Head of caudate nucleus (tissue), 42 donors: ENCODE measurements at regions not wholly inside any gene's neighbourhood (a gene's known extent, or its start where the extent isn't known, plus 50 kb on each side); places are given as distances from the start of the nearest gene placed in this dataset.
A peak's percentile ranks its signal among the peaks of the same experiment; 100 is the strongest.

ENCODE experiments used
- DNase-seq, 42 donors: peaks; one replicate each; pipeline versions ENCODE4 v3.0.0 to v3.0.0-alpha.2; 2020 to 2021; ENCODE audit warnings: mixed read lengths in 7 of 42
- intact Hi-C: fragments of 100-400 bp; cut with DNase I; formaldehyde crosslinking; loops from one replicate; pipeline ENCODE4 v1.15.0; 2022

GRCh38 chr5:165673499-165673898, 2168.1 kb downstream of the MAT2B start:
- intact Hi-C loops: no loop called here
- DNase-seq: no peak

- intact Hi-C loops: no loop called here
- DNase-seq: no peak
Measured at GRCh38 chr5:165695796-165696195, 2190.4 kb downstream of the MAT2B start.

DNA sequence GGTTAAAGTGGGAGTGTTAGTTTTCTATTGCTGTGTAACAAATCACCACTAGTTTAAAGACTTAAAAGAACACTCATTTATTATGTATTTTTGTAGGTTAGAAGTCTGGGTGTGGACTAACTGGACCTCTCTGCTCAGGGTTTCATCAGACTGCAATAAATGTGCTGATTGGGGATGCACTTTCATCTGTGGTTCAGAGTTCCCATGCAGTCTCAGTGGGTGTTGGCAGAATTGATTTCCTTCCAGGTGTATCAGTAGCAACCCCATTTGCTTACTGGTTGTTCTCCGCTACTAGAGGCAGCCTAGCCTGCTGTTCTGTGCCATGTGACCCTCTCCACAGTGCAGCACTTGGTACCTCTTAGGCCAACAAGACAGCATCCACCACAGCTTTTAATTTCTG, 2200.5 kb downstream of the MAT2B start:
- intact Hi-C loops: no loop called here
- no peak for DNase-seq

DNA sequence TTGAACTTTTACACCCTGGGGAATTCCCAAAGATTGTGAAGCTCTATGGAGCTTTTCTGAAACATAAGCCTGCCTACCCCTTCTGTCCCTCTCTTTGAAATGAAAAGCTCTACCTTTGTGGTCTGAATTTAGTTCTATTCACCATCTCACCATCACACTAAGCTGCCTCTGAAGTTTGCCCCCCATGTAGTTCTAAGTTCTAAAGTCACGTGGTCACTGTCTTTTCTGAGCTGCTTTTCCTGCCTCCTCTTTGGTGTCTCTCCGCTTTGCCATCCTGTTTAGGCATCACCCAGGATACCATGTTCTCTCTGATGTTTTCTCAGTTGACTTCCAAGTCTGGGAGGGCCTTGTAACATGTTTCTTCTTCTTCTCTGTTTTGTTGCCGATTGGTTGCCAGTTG, 2206.6 kb downstream of the MAT2B start:
- intact Hi-C loops: no loop called here
- no peak for DNase-seq

DNA sequence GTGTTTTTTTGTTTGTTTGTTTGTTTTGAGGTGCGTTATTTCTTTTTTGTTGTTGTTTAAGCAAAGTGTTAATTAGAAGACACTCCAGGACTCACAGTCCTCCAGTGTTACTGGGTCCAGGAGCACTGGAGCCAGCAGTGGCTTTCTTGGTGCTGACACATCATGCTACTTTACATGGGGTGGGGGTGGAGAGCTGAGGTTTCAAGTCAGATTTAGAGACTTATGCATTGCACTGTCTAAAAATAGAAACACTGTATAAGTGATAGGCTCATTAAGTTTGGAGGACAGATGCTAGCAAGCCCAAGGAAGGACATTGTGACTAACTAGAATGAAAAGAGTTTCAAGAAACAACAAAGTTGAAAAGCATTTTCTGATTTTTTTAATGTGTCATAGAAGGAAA, 2209.2 kb downstream of the MAT2B start:
- DNase-seq: no peak
- intact Hi-C loops: no loop called here

- intact Hi-C loops: no loop called here
Measured at GRCh38 chr5:165720901-165721300, 2215.5 kb downstream of the MAT2B start.

GRCh38 chr5:165722401-165722800, 2217.0 kb downstream of the MAT2B start:
- intact Hi-C loops: no loop called here
- no peak for DNase-seq

More at GRCh38 chr5:165720901-165721300, 2215.5 kb downstream of the MAT2B start:
- no peak for DNase-seq

GRCh38 chr5:165723931-165724330, 2218.5 kb downstream of the MAT2B start:
- intact Hi-C loops: no loop called here
- DNase-seq: no peak

- intact Hi-C loops: no loop called here
- no peak for DNase-seq
Measured at GRCh38 chr5:165728425-165728824, 2223.0 kb downstream of the MAT2B start.

GRCh38 chr5:165735388-165735787, 2230.0 kb downstream of the MAT2B start:
- intact Hi-C loops: no loop called here
- DNase-seq: no peak

DNA sequence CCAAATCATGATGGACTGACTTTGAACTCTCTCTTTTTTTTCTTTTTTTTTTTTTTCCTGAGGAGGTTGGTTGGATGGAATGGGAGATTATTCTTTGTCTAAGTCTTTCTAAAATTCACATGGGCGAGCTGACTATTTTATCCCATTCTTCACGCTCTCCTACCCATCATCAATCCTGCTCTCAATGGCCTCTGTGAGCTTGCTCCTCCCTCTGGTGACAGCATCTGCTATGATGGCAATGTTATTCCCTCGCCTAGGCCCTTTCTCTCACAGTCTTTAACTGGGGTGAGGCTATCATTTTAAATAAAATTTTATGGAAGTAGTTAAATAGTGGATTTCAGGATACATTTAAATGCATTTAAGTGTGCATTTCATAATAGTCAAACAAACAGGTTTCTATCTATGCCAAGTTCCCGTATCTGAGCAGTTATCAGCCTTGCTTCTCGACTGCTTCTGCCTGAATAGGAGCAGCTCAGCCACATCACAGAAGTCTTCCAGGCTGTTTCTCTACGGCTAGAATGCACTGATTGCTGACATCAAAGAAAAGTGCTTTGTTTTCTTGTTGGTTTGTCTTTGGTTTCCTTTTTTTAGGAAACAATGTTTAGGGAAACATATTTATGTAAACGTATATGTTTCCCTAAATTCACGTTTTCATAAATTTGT, 2233.8 kb downstream of the MAT2B start:
- no peak for DNase-seq
- intact Hi-C loops: no loop called here

- DNase-seq: no peak
- intact Hi-C loops: no loop called here
Measured at GRCh38 chr5:165757791-165758190, 2252.4 kb downstream of the MAT2B start.

DNA sequence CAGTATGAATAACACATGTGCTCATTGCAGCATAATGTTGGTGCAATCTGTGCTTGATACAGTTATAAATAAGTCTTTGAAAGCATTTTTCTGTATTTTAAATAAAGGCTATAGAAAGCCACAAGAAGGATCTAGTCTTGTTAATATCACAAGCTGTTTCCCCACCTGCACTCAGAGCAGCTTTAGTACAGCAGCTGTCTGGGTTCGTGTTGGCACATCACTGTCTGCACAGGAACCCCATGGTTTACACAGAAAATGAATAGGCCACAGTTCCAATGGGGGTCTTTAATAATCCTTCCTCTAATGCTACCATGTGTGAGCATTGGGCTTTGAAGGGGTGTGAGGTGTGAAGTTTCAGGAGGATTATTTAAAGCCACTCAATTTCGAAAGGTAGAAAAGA, 2269.7 kb downstream of the MAT2B start:
- no peak for DNase-seq
- intact Hi-C loops: no loop called here

DNA sequence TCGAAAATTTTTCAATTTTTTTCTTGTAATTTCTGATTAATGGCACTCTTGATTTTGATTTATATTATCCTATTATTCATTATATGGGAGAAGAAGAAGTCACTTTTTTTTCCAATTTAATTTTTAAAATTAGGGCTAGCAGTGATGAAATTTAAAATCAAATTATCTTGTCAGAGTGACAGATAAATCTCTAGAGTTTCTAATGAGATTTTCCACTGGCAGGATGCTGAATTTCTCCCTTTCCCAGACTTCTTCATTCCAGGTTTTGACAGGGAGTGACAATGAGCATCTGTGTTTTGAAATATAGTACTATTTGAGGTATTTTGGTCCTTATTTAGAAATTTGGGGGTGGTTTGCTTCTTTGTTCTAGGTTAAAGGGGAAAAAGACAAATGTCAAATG, 2274.1 kb downstream of the MAT2B start:
- intact Hi-C loops: no loop called here
- DNase-seq: peak in 1 of 42 donors; percentile 7

DNA sequence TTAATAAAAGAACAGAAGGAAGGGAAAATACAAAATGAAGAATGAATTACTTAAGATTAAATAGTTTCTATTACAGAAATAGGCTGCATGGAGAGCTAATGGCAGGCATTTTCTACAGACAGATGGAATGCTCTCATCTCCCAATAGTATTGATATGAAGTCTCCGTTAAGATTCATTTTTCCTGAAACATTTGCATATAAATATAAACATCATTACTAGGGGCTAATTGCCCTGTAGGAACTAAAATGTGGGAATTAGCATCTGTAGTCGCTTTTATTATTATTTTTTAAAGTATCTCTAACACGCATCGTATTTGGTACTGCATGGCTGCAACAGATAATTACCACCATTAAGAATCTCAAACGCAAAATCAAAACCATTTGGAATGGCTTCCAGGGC, 2275.5 kb downstream of the MAT2B start:
- intact Hi-C loops: no loop called here
- no peak for DNase-seq

- intact Hi-C loops: no loop called here
- no peak for DNase-seq
Measured at GRCh38 chr5:165781738-165782137, 2276.3 kb downstream of the MAT2B start.

- DNase-seq: no peak
- intact Hi-C loops: no loop called here
Measured at GRCh38 chr5:165783024-165783423, 2277.6 kb downstream of the MAT2B start.

DNA sequence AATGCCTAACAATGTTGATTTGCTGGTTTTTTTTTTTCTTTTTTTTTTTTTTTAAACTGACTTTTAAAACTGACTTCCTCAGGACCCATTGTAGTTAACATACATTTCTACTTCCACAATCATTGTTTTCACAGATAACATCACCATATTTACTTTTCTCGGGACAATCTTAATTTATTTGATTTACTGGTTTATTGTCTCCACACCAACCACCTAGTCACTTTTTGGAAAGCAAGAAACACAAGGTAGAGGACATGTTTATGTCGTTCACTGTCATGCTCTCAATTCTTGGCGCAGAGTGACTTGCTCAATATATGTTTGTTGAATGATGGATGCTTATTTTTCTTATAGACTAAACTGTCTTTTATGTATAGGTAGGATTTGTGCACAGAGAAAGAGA, 2280.7 kb downstream of the MAT2B start:
- intact Hi-C loops: no loop called here
- no peak for DNase-seq

DNA sequence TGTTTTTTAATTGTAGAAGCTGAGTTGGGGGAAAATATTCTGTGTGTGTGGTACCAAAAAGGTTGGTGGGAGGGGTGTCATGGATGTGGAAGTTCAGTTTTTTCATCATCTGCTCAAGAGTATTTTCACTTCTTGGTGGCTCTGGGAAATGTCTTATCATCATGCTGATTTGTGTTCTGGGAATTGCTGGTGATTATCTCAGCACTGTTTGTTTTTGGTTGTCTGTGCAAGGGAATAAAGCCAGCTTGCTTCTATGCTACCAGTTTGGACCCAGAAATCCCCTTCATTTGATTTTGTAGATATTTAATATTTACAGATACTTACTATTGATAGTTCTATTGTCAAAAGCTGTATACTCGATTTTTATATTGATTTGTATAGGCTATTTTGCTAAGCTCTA, 2289.7 kb downstream of the MAT2B start:
- intact Hi-C loops: no loop called here
- no peak for DNase-seq

DNA sequence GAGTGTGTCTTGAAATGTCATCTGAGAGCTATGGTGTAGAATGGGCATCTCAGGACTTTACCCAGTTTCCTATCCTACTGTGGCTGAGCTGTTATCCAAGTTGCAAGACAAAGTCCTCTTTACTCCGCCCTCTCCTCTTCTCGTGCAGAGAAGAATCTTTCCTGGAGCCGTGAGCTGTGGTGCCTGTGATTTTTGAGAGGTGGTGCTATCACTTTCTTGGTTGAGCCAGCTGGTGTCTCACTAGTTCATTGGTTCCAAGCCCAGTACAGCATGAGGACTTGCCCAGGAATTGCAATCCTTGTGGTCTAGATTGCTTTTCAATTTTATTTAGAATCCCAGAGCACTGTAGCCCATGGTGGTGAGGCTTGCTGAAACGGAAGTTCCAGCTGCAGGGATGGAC, 2300.3 kb downstream of the MAT2B start:
- intact Hi-C loops: no loop called here
- DNase-seq: no peak

GRCh38 chr5:165808335-165808734, 2302.9 kb downstream of the MAT2B start:
- intact Hi-C loops: no loop called here
- no peak for DNase-seq

GRCh38 chr5:165809914-165810313, 2304.5 kb downstream of the MAT2B start:
- intact Hi-C loops: no loop called here
- no peak for DNase-seq
